DOHH2 (cell line): ENCODE measurements at regions not wholly inside any gene's neighbourhood (a gene's known extent, or its start where the extent isn't known, plus 50 kb on each side); places are given as distances from the start of the nearest gene placed in this dataset.

Experiments used
- H3F3A ChIP-seq: fragments of 200-600 bp; sonication (generic), shearing (Covaris generic); 2 replicates; pipeline ENCODE4 v1.6.0; 2016; ENCODE audit warnings: antibody characterized with exemption, mild to moderate bottlenecking; ENCODE audit not compliant: control insufficient read depth, insufficient read depth
- H3K27ac ChIP-seq: fragments of 200-600 bp; sonication (generic); 2 replicates; pipeline ENCODE4 v1.5.1; 2014; ENCODE audit warnings: low read depth, mild to moderate bottlenecking, low read length, moderate library complexity
- H3K27me3 ChIP-seq: fragments of 200-600 bp; sonication (generic); 2 replicates; pipeline ENCODE4 v1.6.1; 2014; ENCODE audit warnings: mild to moderate bottlenecking, low read length, mixed read lengths; ENCODE audit not compliant: control insufficient read depth
- H3K36me3 ChIP-seq: fragments of 200-600 bp; sonication (generic); 2 replicates; pipeline ENCODE4 v1.6.1; 2014; ENCODE audit warnings: mild to moderate bottlenecking, low read length, moderate library complexity, mixed read lengths; ENCODE audit not compliant: control insufficient read depth
- H3K4me1 ChIP-seq: fragments of 200-600 bp; sonication (generic); 2 replicates; pipeline ENCODE4 v1.6.1; 2014; ENCODE audit warnings: mild to moderate bottlenecking, low read length, mixed read lengths; ENCODE audit not compliant: control insufficient read depth
- H3K4me2 ChIP-seq: fragments of 200-600 bp; sonication (generic); 2 replicates; pipeline ENCODE4 v1.6.0; 2014; ENCODE audit warnings: mild to moderate bottlenecking, low read length, moderate library complexity
- H3K4me3 ChIP-seq: fragments of 200-600 bp; sonication (generic); 2 replicates; pipeline ENCODE4 v1.5.1; 2014; ENCODE audit warnings: mild to moderate bottlenecking, low read length, mixed read lengths
- H3K79me2 ChIP-seq: fragments of 200-600 bp; sonication (generic); 2 replicates; pipeline ENCODE4 v1.6.1; 2014; ENCODE audit warnings: mild to moderate bottlenecking, low read length, mixed read lengths; ENCODE audit not compliant: control insufficient read depth
- H3K9me2 ChIP-seq: fragments of 200-600 bp; sonication (generic); replicated peaks from 2 replicates; pipeline ENCODE4 v1.6.1; 2014; ENCODE audit warnings: mild to moderate bottlenecking, low read length, mixed read lengths; ENCODE audit not compliant: control insufficient read depth
- H3K9me3 ChIP-seq: fragments of 200-600 bp; sonication (generic); 2 replicates; pipeline ENCODE4 v1.6.1; 2014; ENCODE audit warnings: antibody characterized with exemption, low read length, mixed read lengths; ENCODE audit not compliant: control insufficient read depth, insufficient read depth
- H4K20me1 ChIP-seq: fragments of 200-600 bp; sonication (generic); 2 replicates; pipeline ENCODE4 v1.6.0; 2014; ENCODE audit warnings: low read depth, mild to moderate bottlenecking, antibody characterized with exemption, low read length, moderate library complexity; ENCODE audit not compliant: control insufficient read depth, insufficient read depth
- EZH2phosphoT487 ChIP-seq: fragments of 200-600 bp; sonication (generic); IDR thresholded peaks from 2 replicates; pipeline ENCODE4 v1.6.1; 2017; ENCODE audit warnings: borderline replicate concordance, mild to moderate bottlenecking, antibody characterized with exemption, low read length, moderate library complexity, mixed read lengths
- TF ChIP-seq, protein P1 (sequence below): fragments of 200-600 bp; sonication (generic); IDR thresholded peaks from one replicate; pipeline ENCODE4 v1.5.1; 2014; ENCODE audit warnings: antibody characterized with exemption, mild to moderate bottlenecking, low read depth, low read length; ENCODE audit not compliant: poor library complexity, severe bottlenecking

GRCh38 chr2:236658974-236659757 lies 89.5 kb downstream of the ACKR3 start:
- no peaks in the 10 kb centered on the region for H3K4me1 ChIP-seq
- H3K79me2 ChIP-seq, result no peaks in the 10 kb centered on the region
- H3K27ac ChIP-seq, result no peak overlapping the region
- TF ChIP-seq, protein P1, sequence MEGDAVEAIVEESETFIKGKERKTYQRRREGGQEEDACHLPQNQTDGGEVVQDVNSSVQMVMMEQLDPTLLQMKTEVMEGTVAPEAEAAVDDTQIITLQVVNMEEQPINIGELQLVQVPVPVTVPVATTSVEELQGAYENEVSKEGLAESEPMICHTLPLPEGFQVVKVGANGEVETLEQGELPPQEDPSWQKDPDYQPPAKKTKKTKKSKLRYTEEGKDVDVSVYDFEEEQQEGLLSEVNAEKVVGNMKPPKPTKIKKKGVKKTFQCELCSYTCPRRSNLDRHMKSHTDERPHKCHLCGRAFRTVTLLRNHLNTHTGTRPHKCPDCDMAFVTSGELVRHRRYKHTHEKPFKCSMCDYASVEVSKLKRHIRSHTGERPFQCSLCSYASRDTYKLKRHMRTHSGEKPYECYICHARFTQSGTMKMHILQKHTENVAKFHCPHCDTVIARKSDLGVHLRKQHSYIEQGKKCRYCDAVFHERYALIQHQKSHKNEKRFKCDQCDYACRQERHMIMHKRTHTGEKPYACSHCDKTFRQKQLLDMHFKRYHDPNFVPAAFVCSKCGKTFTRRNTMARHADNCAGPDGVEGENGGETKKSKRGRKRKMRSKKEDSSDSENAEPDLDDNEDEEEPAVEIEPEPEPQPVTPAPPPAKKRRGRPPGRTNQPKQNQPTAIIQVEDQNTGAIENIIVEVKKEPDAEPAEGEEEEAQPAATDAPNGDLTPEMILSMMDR, result no peak
- TF ChIP-seq EZH2phosphoT487, result no peak
- H4K20me1 ChIP-seq, result no peaks in the 10 kb centered on the region
- H3K9me2 ChIP-seq, result no peaks in the 10 kb centered on the region
- no peaks in the 10 kb centered on the region for H3K36me3 ChIP-seq
- H3K4me2 ChIP-seq, result no peak overlapping the region
- H3K4me3 ChIP-seq, result no peak overlapping the region
- no peaks in the 10 kb centered on the region for H3F3A ChIP-seq
- peaks cover 13% of the 10 kb centered on the region for H3K27me3 ChIP-seq
- no peaks in the 10 kb centered on the region for H3K9me3 ChIP-seq

DNA sequence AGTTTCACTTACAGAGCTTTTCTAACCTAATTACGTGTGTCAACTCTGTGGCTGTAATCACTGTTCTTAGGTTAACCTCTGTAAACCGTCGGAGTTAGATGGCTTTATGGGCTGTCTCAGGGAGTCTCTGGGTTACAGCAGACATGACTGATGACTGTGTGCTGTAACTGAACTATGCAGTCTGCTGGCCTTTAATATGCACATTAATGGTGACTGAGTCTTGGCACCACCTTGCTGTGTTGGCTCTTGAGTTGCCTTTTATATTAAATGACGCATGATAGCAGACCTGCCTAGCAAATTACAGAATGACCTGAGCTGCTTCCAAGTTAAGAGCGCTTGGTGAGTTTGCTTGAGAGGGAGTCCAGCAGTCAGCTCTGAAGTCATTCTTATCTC lies 90.1 kb downstream of the ACKR3 start:
- Histone ChIP-seq H3K4me1 (no peaks in the 10 kb centered on the region), H3K36me3 (no peaks in the 10 kb centered on the region), H3K4me3 (no peak overlapping the region), H3K27ac (no peak overlapping the region), H3K4me2 (no peak overlapping the region), H3F3A (no peaks in the 10 kb centered on the region), H3K79me2 (no peaks in the 10 kb centered on the region), H4K20me1 (no peaks in the 10 kb centered on the region), H3K9me3 (no peaks in the 10 kb centered on the region), H3K9me2 (no peaks in the 10 kb centered on the region), H3K27me3 (peaks cover 10% of the 10 kb centered on the region)
- TF ChIP-seq EZH2phosphoT487, result no peak
- TF ChIP-seq, protein P1, result no peak

- no peak overlapping the region for H3K27ac ChIP-seq
- TF ChIP-seq, protein P1, result no peak
- no peak for TF ChIP-seq EZH2phosphoT487
- H3K79me2 ChIP-seq, result no peaks in the 10 kb centered on the region
These were observed 91.6 kb downstream of the ACKR3 start for GRCh38 chr2:236661061-236661761.

More at GRCh38 chr2:236661061-236661761, 91.6 kb downstream of the ACKR3 start:
- no peaks in the 10 kb centered on the region for H3K9me2 ChIP-seq
- H3K36me3 ChIP-seq, result no peaks in the 10 kb centered on the region
- H3K4me3 ChIP-seq, result no peak overlapping the region
- peaks cover 10% of the 10 kb centered on the region for H3K27me3 ChIP-seq
- no peaks in the 10 kb centered on the region for H3K4me1 ChIP-seq
- H3F3A ChIP-seq, result no peaks in the 10 kb centered on the region
- H3K4me2 ChIP-seq, result no peak overlapping the region
- no peaks in the 10 kb centered on the region for H4K20me1 ChIP-seq
- no peaks in the 10 kb centered on the region for H3K9me3 ChIP-seq
